Duodenal mucosa (tissue), 2 donors: ENCODE measurements at regions not wholly inside any gene's neighbourhood (a gene's known extent, or its start where the extent isn't known, plus 50 kb on each side); places are given as distances from the start of the nearest gene placed in this dataset.
A peak's percentile ranks its signal among the peaks of the same experiment; 100 is the strongest.

Source experiments
- H3K27ac ChIP-seq: one replicate; pipeline ENCODE4 v1.7.0; 2013; ENCODE audit warnings: low read depth, low read length
- H3K27me3 ChIP-seq, 2 donors: one replicate each; pipeline ENCODE4 v1.7.0; 2013; ENCODE audit warnings: low read length in 2 of 2, control low read depth in 1 of 2; ENCODE audit not compliant: insufficient read depth in 2 of 2, control insufficient read depth in 1 of 2
- H3K36me3 ChIP-seq, 2 donors: one replicate each; pipeline ENCODE4 v1.7.0; 2013; ENCODE audit warnings: low read length in 2 of 2, control low read depth in 1 of 2; ENCODE audit not compliant: insufficient read depth in 2 of 2, control insufficient read depth in 1 of 2
- H3K4me1 ChIP-seq, 2 donors: one replicate each; pipeline ENCODE4 v1.7.0; 2013; ENCODE audit warnings: low read length in 2 of 2, control low read depth in 1 of 2; ENCODE audit not compliant: insufficient read depth in 2 of 2, control insufficient read depth in 1 of 2
- H3K4me3 ChIP-seq, 2 donors: one replicate each; pipeline ENCODE4 v1.7.0; 2013; ENCODE audit warnings: low read length in 2 of 2, low read depth in 1 of 2
- H3K9ac ChIP-seq, 2 donors: one replicate each; pipeline ENCODE4 v1.7.0; 2013; ENCODE audit warnings: low read length in 2 of 2, low read depth in 1 of 2
- H3K9me3 ChIP-seq, 2 donors: one replicate each; pipeline ENCODE4 v1.7.0; 2013; ENCODE audit warnings: low read length in 2 of 2, control low read depth in 1 of 2; ENCODE audit not compliant: control insufficient read depth in 1 of 2

- no peaks in the 10 kb centered on the region for H3K36me3 ChIP-seq
- H3K4me3 ChIP-seq: no peak overlapping the region
- no peak overlapping the region for H3K9ac ChIP-seq
- H3K9me3 ChIP-seq: no peaks in the 10 kb centered on the region
- no peaks in the 10 kb centered on the region for H3K27me3 ChIP-seq
- peaks cover 0 to 3% of the 10 kb centered on the region in 2 donors for H3K4me1 ChIP-seq
- H3K27ac ChIP-seq: peak overlapping the region; percentile 25
Measured at GRCh38 chr7:3094701-3095445, 51.2 kb upstream of the CARD11 start.

- Histone ChIP-seq H3K36me3 (no peaks in the 10 kb centered on the region), H3K4me3 (no peak overlapping the region), H3K9me3 (no peaks in the 10 kb centered on the region), H3K9ac (no peak overlapping the region), H3K27me3 (no peaks in the 10 kb centered on the region), H3K27ac (no peak overlapping the region), H3K4me1 (no peaks in the 10 kb centered on the region)
Measured at GRCh38 chr7:3097734-3098133, 54.1 kb upstream of the CARD11 start.

GRCh38 chr7:3102159-3102558 is 58.5 kb upstream of the CARD11 start:
- no peaks in the 10 kb centered on the region for H3K9me3 ChIP-seq
- H3K4me1 ChIP-seq: no peaks in the 10 kb centered on the region
- no peak overlapping the region for H3K9ac ChIP-seq
- H3K36me3 ChIP-seq: no peaks in the 10 kb centered on the region
- no peaks in the 10 kb centered on the region for H3K27me3 ChIP-seq
- H3K27ac ChIP-seq: no peak overlapping the region
- no peak overlapping the region for H3K4me3 ChIP-seq

- no peak overlapping the region for H3K9ac ChIP-seq
- no peak overlapping the region for H3K27ac ChIP-seq
- no peaks in the 10 kb centered on the region for H3K4me1 ChIP-seq
- no peaks in the 10 kb centered on the region for H3K9me3 ChIP-seq
- H3K36me3 ChIP-seq: no peaks in the 10 kb centered on the region
- no peaks in the 10 kb centered on the region for H3K27me3 ChIP-seq
- no peak overlapping the region for H3K4me3 ChIP-seq
Measured at GRCh38 chr7:3103614-3104398, 60.1 kb upstream of the CARD11 start.

- Histone ChIP-seq H3K36me3 (no peaks in the 10 kb centered on the region), H3K4me1 (no peaks in the 10 kb centered on the region), H3K27me3 (no peaks in the 10 kb centered on the region), H3K9ac (no peak overlapping the region), H3K9me3 (no peaks in the 10 kb centered on the region), H3K4me3 (no peak overlapping the region), H3K27ac (no peak overlapping the region)
Measured at GRCh38 chr7:3105856-3106255, 62.2 kb upstream of the CARD11 start.

- Histone ChIP-seq H3K27ac (no peak overlapping the region), H3K9ac (no peak overlapping the region), H3K4me3 (no peak overlapping the region), H3K27me3 (no peaks in the 10 kb centered on the region), H3K9me3 (no peaks in the 10 kb centered on the region), H3K4me1 (no peaks in the 10 kb centered on the region), H3K36me3 (no peaks in the 10 kb centered on the region)
Measured at GRCh38 chr7:3106361-3106826, 62.7 kb upstream of the CARD11 start.

GRCh38 chr7:3107228-3107763 is 63.6 kb upstream of the CARD11 start:
- no peaks in the 10 kb centered on the region for H3K36me3 ChIP-seq
- no peak overlapping the region for H3K27ac ChIP-seq
- no peaks in the 10 kb centered on the region for H3K9me3 ChIP-seq
- no peak overlapping the region for H3K4me3 ChIP-seq
- no peaks in the 10 kb centered on the region for H3K4me1 ChIP-seq
- H3K9ac ChIP-seq: no peak overlapping the region
- H3K27me3 ChIP-seq: no peaks in the 10 kb centered on the region

- Histone ChIP-seq H3K4me1 (no peaks in the 10 kb centered on the region), H3K27ac (no peak overlapping the region), H3K36me3 (no peaks in the 10 kb centered on the region), H3K9me3 (no peaks in the 10 kb centered on the region), H3K9ac (no peak overlapping the region), H3K27me3 (peaks cover 0 to 4% of the 10 kb centered on the region in 2 donors), H3K4me3 (no peak overlapping the region)
Measured at GRCh38 chr7:3107889-3108570, 64.4 kb upstream of the CARD11 start.

GRCh38 chr7:3109311-3109915 is 65.7 kb upstream of the CARD11 start:
- no peak overlapping the region for H3K27ac ChIP-seq
- H3K9me3 ChIP-seq: no peaks in the 10 kb centered on the region
- peaks cover 0 to 4% of the 10 kb centered on the region in 2 donors for H3K27me3 ChIP-seq
- H3K9ac ChIP-seq: no peak overlapping the region
- H3K4me3 ChIP-seq: no peak overlapping the region
- H3K36me3 ChIP-seq: no peaks in the 10 kb centered on the region
- H3K4me1 ChIP-seq: no peaks in the 10 kb centered on the region
